ENCODE measurements at regions not wholly inside any gene's neighbourhood (a gene's known extent, or its start where the extent isn't known, plus 50 kb on each side); places are given as distances from the start of the nearest gene placed in this dataset.

DNA sequence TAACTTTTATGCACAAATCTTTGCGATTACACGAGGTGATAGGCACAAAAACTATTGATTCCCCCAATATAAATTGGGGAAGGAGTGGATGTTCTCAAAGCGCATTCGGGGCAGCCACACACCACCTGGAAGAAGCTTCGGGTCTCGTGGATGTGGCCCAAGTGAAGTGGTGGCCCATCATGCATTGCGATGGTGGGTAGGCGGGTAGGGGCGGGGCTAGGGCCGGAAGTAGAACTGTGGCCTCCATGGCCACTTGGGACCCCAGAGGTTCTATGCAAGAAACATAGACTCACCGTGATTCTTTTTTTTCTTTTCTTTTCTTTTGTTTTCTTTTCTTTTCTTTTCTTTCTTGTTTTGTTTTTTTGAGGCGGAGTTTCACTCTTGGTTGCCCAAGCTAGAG is 86.4 kb upstream of the SLC44A1 start:
- no peaks in the 10 kb centered on the region for H3K9me3 Mint-ChIP-seq
- DNase-seq, result no peak
- H3K27me3 Mint-ChIP-seq, result no peaks in the 10 kb centered on the region
- TF ChIP-seq, protein P1, sequence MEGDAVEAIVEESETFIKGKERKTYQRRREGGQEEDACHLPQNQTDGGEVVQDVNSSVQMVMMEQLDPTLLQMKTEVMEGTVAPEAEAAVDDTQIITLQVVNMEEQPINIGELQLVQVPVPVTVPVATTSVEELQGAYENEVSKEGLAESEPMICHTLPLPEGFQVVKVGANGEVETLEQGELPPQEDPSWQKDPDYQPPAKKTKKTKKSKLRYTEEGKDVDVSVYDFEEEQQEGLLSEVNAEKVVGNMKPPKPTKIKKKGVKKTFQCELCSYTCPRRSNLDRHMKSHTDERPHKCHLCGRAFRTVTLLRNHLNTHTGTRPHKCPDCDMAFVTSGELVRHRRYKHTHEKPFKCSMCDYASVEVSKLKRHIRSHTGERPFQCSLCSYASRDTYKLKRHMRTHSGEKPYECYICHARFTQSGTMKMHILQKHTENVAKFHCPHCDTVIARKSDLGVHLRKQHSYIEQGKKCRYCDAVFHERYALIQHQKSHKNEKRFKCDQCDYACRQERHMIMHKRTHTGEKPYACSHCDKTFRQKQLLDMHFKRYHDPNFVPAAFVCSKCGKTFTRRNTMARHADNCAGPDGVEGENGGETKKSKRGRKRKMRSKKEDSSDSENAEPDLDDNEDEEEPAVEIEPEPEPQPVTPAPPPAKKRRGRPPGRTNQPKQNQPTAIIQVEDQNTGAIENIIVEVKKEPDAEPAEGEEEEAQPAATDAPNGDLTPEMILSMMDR (IDR thresholded peaks at IDR 0.05), result no peak
- no peak for ATAC-seq (ENCODE audit: low read depth)
- no peak overlapping the region for H3K4me3 Mint-ChIP-seq
- intact Hi-C loops (cut with micrococcal nuclease), result no loop called here
- H3K36me3 Mint-ChIP-seq (ENCODE audit: low read depth), result no peaks in the 10 kb centered on the region
- no peak overlapping the region for H3K27ac Mint-ChIP-seq
- POLR2A ChIA-PET, result no interaction called here
- H3K4me1 Mint-ChIP-seq, result no peaks in the 10 kb centered on the region
- CTCF ChIA-PET, result interaction anchor here (1.4 to 6.2 kb wide), 2 partner anchors 296 to 378 kb away, joined by 4 to 53 read pairs; no protein-coding TSS in a partner anchor

DNA sequence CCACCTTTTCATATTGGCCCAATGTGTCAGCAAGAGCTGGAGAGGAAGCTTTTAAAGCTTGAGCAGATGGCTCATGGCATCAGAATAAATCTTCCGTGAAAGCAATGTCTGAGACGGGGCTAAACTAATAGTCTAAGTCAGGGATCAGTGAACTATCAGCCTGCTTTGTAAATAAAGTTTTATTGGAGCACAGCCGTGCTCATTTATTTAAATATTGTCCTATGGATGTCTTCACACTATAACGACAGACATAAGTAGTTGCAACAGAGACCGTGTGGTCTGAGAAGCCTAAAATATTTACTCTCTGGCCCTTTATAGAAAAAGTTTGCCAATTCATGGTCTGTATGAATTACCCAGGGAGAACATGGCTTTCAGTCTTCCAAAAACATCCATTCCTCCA is 85.6 kb upstream of the SLC44A1 start:
- ChIA-PET CTCF (interaction anchor here (1.0 to 6.2 kb wide), 3 partner anchors 257 to 379 kb away, joined by 3 to 53 read pairs (median 4); no protein-coding TSS in a partner anchor), POLR2A (interaction anchor here (0.6 kb wide), 1 partner anchor 266 kb away, joined by 4 read pairs; no protein-coding TSS in a partner anchor)
- TF ChIP-seq, protein P1 (IDR thresholded peaks at IDR 0.05), result no peak
- Mint-ChIP-seq H3K27me3 (no peaks in the 10 kb centered on the region), H3K27ac (no peak overlapping the region), H3K4me3 (no peak overlapping the region), H3K9me3 (no peaks in the 10 kb centered on the region), H3K4me1 (no peaks in the 10 kb centered on the region), H3K36me3 (ENCODE audit: low read depth) (no peaks in the 10 kb centered on the region)
- DNase-seq (no peak), ATAC-seq (ENCODE audit: low read depth) (no peak)
- intact Hi-C loops (cut with micrococcal nuclease), result loop anchor here (1.0 kb wide), 1 partner anchor 256 kb away; no protein-coding TSS in a partner anchor

DNA sequence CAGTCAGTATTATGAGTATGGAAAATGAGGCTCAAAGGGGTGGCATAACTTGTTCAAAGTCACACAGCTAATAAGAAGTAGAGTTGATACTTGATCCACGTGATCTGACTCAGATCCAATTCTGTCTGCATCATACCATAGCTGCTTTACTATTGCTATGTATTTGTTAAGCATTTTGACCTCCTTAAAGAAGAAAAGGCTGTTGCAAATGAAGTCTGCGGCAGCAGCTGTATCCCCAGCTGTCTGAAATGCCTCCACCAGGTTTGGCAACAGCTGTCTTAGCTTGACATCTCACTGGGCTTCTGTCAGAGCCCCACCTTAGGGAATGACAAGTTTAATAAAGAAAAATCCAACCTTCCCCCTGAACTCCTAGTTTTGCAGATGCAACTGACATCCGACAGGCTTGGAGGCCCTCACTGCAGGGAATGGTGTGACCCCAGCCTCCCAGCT is 75.6 kb upstream of the SLC44A1 start:
- ChIA-PET POLR2A (interaction anchor here (0.6 kb wide), 1 partner anchor 115 kb away, joined by 3 read pairs; no protein-coding TSS in a partner anchor), CTCF (no interaction called here)
- no peaks in the 10 kb centered on the region for H3K36me3 Mint-ChIP-seq (ENCODE audit: low read depth)
- DNase-seq, result no peak
- intact Hi-C loops (cut with micrococcal nuclease), result no loop called here
- TF ChIP-seq, protein P1 (IDR thresholded peaks at IDR 0.05), result no peak
- H3K4me1 Mint-ChIP-seq, result no peaks in the 10 kb centered on the region
- H3K9me3 Mint-ChIP-seq, result no peaks in the 10 kb centered on the region
- no peak overlapping the region for H3K27ac Mint-ChIP-seq
- peaks cover 10% of the 10 kb centered on the region for H3K27me3 Mint-ChIP-seq
- ATAC-seq (ENCODE audit: low read depth), result no peak
- H3K4me3 Mint-ChIP-seq, result no peak overlapping the region

DNA sequence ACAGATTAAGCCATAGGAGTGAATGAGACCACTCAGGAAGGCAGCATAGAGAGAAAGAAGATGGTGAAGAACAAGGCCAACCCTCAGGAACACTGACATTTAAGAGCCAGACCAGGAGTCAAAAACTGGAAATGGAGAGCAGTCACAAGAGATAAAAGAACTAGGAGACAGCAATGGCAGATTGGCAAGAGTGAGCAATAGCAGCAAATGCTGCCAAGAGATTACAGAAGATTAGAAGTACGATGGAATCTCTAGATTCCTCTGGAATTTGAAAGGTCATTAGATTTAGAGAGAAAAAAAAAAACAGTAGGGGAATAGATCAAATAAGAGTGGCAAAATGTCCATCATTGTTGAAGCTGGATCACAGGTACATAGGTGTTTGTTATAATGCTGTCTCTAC is 73.4 kb upstream of the SLC44A1 start:
- CTCF ChIA-PET, result no interaction called here
- no peak for DNase-seq
- Mint-ChIP-seq H3K4me1 (no peaks in the 10 kb centered on the region), H3K27ac (no peak overlapping the region), H3K36me3 (ENCODE audit: low read depth) (no peaks in the 10 kb centered on the region), H3K4me3 (no peak overlapping the region), H3K9me3 (no peaks in the 10 kb centered on the region), H3K27me3 (peaks cover 9% of the 10 kb centered on the region)
- TF ChIP-seq, protein P1 (IDR thresholded peaks at IDR 0.05), result no peak
- POLR2A ChIA-PET, result interaction anchor here (0.5 kb wide), 1 partner anchor 9 kb away, joined by 3 read pairs; no protein-coding TSS in a partner anchor
- no peak for ATAC-seq (ENCODE audit: low read depth)
- intact Hi-C loops (cut with micrococcal nuclease), result no loop called here

DNA sequence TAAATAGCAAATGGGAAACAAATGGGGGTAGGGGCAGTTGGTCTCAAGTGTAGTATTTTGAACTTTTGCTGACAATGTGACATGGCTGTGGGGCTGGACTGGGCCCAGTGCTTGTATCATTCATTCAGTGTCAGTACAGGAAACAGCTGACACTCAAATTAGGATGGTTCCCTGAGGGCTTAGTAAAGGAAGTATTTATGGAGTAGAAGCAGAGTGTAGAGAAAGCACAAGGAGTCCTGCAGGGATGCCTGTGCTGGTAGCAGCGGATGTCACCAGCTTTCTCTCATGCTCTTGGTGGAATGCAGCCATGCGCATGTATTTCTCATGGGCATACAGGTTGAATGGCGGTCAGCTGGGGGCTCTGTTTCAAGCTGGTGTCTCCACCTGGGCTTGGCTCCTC is 72.9 kb upstream of the SLC44A1 start:
- no peak for ATAC-seq (ENCODE audit: low read depth)
- H3K36me3 Mint-ChIP-seq (ENCODE audit: low read depth), result no peaks in the 10 kb centered on the region
- intact Hi-C loops (cut with micrococcal nuclease), result no loop called here
- CTCF ChIA-PET, result no interaction called here
- POLR2A ChIA-PET, result no interaction called here
- no peak for DNase-seq
- peaks cover 4% of the 10 kb centered on the region for H3K27me3 Mint-ChIP-seq
- TF ChIP-seq, protein P1 (IDR thresholded peaks at IDR 0.05), result no peak
- H3K4me3 Mint-ChIP-seq, result no peak overlapping the region
- no peaks in the 10 kb centered on the region for H3K4me1 Mint-ChIP-seq
- H3K27ac Mint-ChIP-seq, result no peak overlapping the region
- no peaks in the 10 kb centered on the region for H3K9me3 Mint-ChIP-seq
